DND-41 (cell line): ENCODE measurements at regions not wholly inside any gene's neighbourhood (a gene's known extent, or its start where the extent isn't known, plus 50 kb on each side); places are given as distances from the start of the nearest gene placed in this dataset.

ENCODE experiments used
- ATAC-seq: fragments of 200-7000 bp; cut with Tn5 transposase; 3 replicates; pipeline ENCODE4 v1.9.1; 2021; ENCODE audit warnings: low read depth; ENCODE audit not compliant: insufficient read depth
- DNase-seq: peaks from one replicate; pipeline ENCODE4 v3.0.0-alpha.2; 2020
- H2AFZ ChIP-seq: 2 replicates; pipeline ENCODE4 v1.6.0; 2012; ENCODE audit warnings: low read depth, low read length
- H3K27ac ChIP-seq: 2 replicates; pipeline ENCODE4 v1.5.1; 2012; ENCODE audit warnings: low read length, inconsistent platforms
- H3K27me3 ChIP-seq: fragments of 200-600 bp; sonication (generic); 2 replicates; pipeline ENCODE4 v1.6.0; 2012; ENCODE audit warnings: low read length, mild to moderate bottlenecking, inconsistent platforms; ENCODE audit not compliant: insufficient read depth, poor library complexity
- H3K36me3 ChIP-seq: 2 replicates; pipeline ENCODE4 v1.5.1; 2012; ENCODE audit warnings: low read length, inconsistent platforms; ENCODE audit not compliant: insufficient read depth
- H3K4me1 ChIP-seq: 2 replicates; pipeline ENCODE4 v1.5.1; 2012; ENCODE audit warnings: mild to moderate bottlenecking, low read length; ENCODE audit not compliant: insufficient read depth
- H3K4me2 ChIP-seq: 2 replicates; pipeline ENCODE4 v1.6.0; 2012; ENCODE audit warnings: mild to moderate bottlenecking, moderate library complexity, low read length, inconsistent platforms; ENCODE audit not compliant: insufficient read depth
- H3K4me3 ChIP-seq, 2 experiments: fragments of 200-600 bp in 1 of 2; shearing (Covaris generic) in 1 of 2; 2 replicates each; pipeline ENCODE4 v1.5.1; 2012 to 2016; ENCODE audit warnings: inconsistent platforms in 2 of 2, low read length in 2 of 2, mild to moderate bottlenecking in 2 of 2, low read depth in 1 of 2, moderate library complexity in 1 of 2
- H3K79me2 ChIP-seq: 2 replicates; pipeline ENCODE4 v1.6.0; 2012; ENCODE audit warnings: low read length, inconsistent platforms; ENCODE audit not compliant: insufficient read depth
- H3K9ac ChIP-seq: 2 replicates; pipeline ENCODE4 v1.6.0; 2012; ENCODE audit warnings: low read depth, mild to moderate bottlenecking, inconsistent platforms, low read length, moderate library complexity
- H3K9me3 ChIP-seq: 2 replicates; pipeline ENCODE4 v1.5.1; 2012; ENCODE audit warnings: low read length, moderate library complexity, mild to moderate bottlenecking, inconsistent platforms; ENCODE audit not compliant: insufficient read depth, severe bottlenecking
- H4K20me1 ChIP-seq: 2 replicates; pipeline ENCODE4 v1.6.0; 2012; ENCODE audit warnings: low read length; ENCODE audit not compliant: insufficient read depth
- EZH2 ChIP-seq: IDR thresholded peaks from 3 replicates; pipeline ENCODE4 v1.6.1; 2012; ENCODE audit warnings: borderline replicate concordance, low read depth, mild to moderate bottlenecking, moderate library complexity, low read length, inconsistent platforms; ENCODE audit not compliant: severe bottlenecking
- TF ChIP-seq, protein P1 (sequence below): IDR thresholded peaks from 2 replicates; pipeline ENCODE4 v1.5.1; 2012; ENCODE audit warnings: borderline replicate concordance, low read length, moderate library complexity, mild to moderate bottlenecking; ENCODE audit not compliant: poor library complexity, severe bottlenecking; ENCODE audit errors: extremely low read depth

DNA sequence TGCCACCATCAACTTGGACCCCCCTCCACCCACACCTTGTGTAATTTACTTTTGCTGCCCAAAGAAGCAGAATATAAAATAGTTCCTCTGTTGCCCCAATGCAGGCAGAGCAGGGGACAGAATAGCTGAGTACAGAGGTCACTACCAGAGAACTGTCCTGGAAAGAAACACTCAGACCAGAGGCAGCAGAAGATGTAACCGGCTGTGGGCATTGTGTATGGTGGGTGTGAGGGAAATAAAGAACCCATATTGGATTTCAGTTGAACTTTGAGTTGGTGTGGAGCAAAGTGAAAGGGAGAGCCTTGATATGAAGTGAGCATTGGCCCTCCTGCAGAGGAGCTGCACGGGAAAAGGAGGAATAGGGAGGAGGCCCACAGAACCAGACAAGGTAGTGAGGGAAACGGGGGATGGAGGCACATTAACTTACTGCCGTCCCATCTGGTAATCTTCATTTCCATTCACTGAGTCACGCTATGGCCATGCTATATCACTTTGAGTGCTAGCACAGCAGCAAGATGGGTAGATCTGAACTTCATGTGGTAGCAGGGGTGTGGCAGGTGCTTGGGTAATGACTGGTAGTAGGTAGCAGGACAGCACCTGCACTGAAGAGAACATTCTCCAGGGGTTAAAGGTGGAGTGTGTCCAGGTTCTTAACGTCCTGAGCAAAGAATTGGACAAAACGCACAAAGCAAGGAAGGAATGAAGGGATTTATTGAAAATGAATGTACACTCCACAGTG lies 56.3 kb upstream of the FBXO28 start:
- H3K4me1 ChIP-seq, result no peaks in the 10 kb centered on the region
- H3K79me2 ChIP-seq, result no peaks in the 10 kb centered on the region
- no peak overlapping the region for H3K27ac ChIP-seq
- H3K4me2 ChIP-seq, result no peak overlapping the region
- H3K27me3 ChIP-seq, result peaks cover 6% of the 10 kb centered on the region
- no peak overlapping the region for H2AFZ ChIP-seq
- ATAC-seq (no peak), DNase-seq (no peak)
- no peaks in the 10 kb centered on the region for H3K36me3 ChIP-seq
- TF ChIP-seq, protein P1, sequence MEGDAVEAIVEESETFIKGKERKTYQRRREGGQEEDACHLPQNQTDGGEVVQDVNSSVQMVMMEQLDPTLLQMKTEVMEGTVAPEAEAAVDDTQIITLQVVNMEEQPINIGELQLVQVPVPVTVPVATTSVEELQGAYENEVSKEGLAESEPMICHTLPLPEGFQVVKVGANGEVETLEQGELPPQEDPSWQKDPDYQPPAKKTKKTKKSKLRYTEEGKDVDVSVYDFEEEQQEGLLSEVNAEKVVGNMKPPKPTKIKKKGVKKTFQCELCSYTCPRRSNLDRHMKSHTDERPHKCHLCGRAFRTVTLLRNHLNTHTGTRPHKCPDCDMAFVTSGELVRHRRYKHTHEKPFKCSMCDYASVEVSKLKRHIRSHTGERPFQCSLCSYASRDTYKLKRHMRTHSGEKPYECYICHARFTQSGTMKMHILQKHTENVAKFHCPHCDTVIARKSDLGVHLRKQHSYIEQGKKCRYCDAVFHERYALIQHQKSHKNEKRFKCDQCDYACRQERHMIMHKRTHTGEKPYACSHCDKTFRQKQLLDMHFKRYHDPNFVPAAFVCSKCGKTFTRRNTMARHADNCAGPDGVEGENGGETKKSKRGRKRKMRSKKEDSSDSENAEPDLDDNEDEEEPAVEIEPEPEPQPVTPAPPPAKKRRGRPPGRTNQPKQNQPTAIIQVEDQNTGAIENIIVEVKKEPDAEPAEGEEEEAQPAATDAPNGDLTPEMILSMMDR, result no peak
- no peak for TF ChIP-seq EZH2
- H3K9ac ChIP-seq, result no peak overlapping the region
- H3K4me3 ChIP-seq, result no peak overlapping the region
- no peaks in the 10 kb centered on the region for H3K9me3 ChIP-seq
- H4K20me1 ChIP-seq, result no peaks in the 10 kb centered on the region

DNA sequence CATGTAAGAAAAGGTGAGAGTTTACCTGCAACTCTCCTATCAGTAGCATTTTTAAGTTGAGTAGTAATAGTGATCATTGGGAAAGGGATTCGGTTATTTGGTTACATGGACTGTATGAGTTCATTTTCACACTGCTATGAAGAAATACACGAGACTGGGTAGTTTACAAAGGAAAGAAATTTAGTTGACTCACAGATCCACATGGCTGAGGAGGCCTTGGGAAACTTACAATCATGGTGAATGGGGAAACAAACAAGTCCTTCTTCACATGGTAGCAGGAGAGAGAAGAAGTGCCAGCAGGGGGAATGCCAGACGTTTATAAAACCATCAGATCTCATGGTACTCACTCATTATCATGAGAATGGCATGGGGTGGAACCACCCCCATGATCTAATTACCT lies 59.3 kb upstream of the FBXO28 start:
- Histone ChIP-seq H3K27me3 (peaks cover 11% of the 10 kb centered on the region), H3K9me3 (no peaks in the 10 kb centered on the region), H3K9ac (no peak overlapping the region), H3K36me3 (no peaks in the 10 kb centered on the region), H3K4me3 (no peak overlapping the region), H4K20me1 (no peaks in the 10 kb centered on the region), H2AFZ (no peak overlapping the region), H3K27ac (no peak overlapping the region), H3K4me1 (no peaks in the 10 kb centered on the region), H3K4me2 (no peak overlapping the region), H3K79me2 (no peaks in the 10 kb centered on the region)
- DNase-seq (no peak), ATAC-seq (no peak)
- TF ChIP-seq, protein P1, result no peak
- no peak for TF ChIP-seq EZH2

GRCh38 chr1:224054012-224054411 lies 59.9 kb upstream of the FBXO28 start:
- Histone ChIP-seq H3K4me1 (no peaks in the 10 kb centered on the region), H3K79me2 (no peaks in the 10 kb centered on the region), H3K4me3 (no peak overlapping the region), H2AFZ (no peak overlapping the region), H3K9me3 (no peaks in the 10 kb centered on the region), H3K36me3 (no peaks in the 10 kb centered on the region), H3K4me2 (no peak overlapping the region), H3K9ac (no peak overlapping the region), H4K20me1 (no peaks in the 10 kb centered on the region), H3K27me3 (peaks cover 9% of the 10 kb centered on the region), H3K27ac (no peak overlapping the region)
- no peak for ATAC-seq
- TF ChIP-seq, protein P1, result no peak
- DNase-seq, result no peak

DNA sequence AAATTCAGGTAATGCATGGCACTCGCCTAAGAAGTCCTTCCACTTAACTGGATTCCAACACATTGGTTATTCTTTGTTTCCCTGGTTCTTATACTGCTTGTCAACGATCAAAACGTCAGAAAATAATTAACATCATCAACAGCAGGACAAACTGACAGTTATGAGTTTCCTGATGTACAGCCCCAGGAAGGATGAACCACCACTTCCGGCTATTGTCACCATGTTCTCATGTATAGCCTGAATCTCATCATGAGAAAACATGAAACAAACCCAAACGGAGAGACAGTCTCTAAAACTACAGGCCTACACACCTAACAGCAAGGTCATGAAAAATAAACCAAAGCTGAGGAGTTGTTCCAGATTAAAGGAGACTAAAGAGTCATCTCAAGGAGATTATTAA lies 60.5 kb upstream of the FBXO28 start:
- Histone ChIP-seq H3K4me1 (no peaks in the 10 kb centered on the region), H3K27me3 (peaks cover 5% of the 10 kb centered on the region), H3K27ac (no peak overlapping the region), H3K4me2 (no peak overlapping the region), H3K9ac (no peak overlapping the region), H3K79me2 (no peaks in the 10 kb centered on the region), H4K20me1 (no peaks in the 10 kb centered on the region), H3K4me3 (no peak overlapping the region), H2AFZ (no peak overlapping the region), H3K36me3 (no peaks in the 10 kb centered on the region), H3K9me3 (no peaks in the 10 kb centered on the region)
- DNase-seq (no peak), ATAC-seq (no peak)
- TF ChIP-seq EZH2, result no peak
- TF ChIP-seq, protein P1, result no peak
